ENCODE measurements at regions not wholly inside any gene's neighbourhood (a gene's known extent, or its start where the extent isn't known, plus 50 kb on each side); places are given as distances from the start of the nearest gene placed in this dataset.
A peak's percentile ranks its signal among the peaks of the same experiment; 100 is the strongest.

DNA sequence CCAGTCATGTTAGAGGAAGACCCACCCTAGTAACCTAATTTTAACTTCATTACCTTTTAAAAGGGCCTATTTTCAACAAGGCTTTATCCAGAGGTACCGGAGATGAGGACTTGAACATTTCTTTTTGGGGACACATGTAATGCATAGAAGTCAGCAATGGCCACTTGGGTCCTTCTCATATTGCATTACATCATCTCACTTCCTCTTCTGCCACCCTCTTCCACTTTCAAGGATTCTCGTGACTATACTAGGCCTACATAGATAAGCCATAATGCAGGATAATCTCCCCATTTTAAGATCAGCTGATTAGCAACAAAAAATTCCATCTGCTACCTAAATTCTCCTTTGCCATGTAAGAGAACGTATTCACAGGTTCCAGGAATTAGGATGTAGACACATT is 557.2 kb downstream of the KCTD12 start:
- no peak for FAIRE-seq

More for the DNA sequence above, 557.2 kb downstream of the KCTD12 start:
- H2BK12ac ChIP-seq (ENCODE audit: low read depth, low read length): no peak overlapping the region
- no peaks in the 10 kb centered on the region for H3K36me3 ChIP-seq (ENCODE audit: control insufficient read depth in 2 of 4, insufficient read depth in 4 of 4, low read length in 3 of 4)
- no peaks in the 10 kb centered on the region; a peak in 2 of 7 replicates for H3K27me3 ChIP-seq (replicated peaks in 1 of 4; ENCODE audit: control insufficient read depth in 3 of 4, extremely low read depth in 1 of 4, insufficient read depth in 3 of 4, low read length in 3 of 4)
- no peaks in the 10 kb centered on the region for H3K4me1 ChIP-seq (replicated peaks in 1 of 4; ENCODE audit: control insufficient read depth in 3 of 4, insufficient read depth in 4 of 4, low read length in 3 of 4)
- H3K79me1 ChIP-seq (ENCODE audit: low read depth, low read length): no peaks in the 10 kb centered on the region
- no peak overlapping the region for H2BK20ac ChIP-seq (ENCODE audit: low read length)
- no peaks in the 10 kb centered on the region; the same call in 1 of the 2 replicates for H3K23me2 ChIP-seq (ENCODE audit: low read depth, low read length)
- ChIA-PET POLR2A (ENCODE audit: partially characterized antibody) (no interaction called here), CTCF (ENCODE audit: partially characterized antibody) (no interaction called here)
- no peak overlapping the region for H4K5ac ChIP-seq (ENCODE audit: insufficient read length, low read depth, low read length)
- H3K18ac ChIP-seq (ENCODE audit: extremely low read depth, low read length): no peak overlapping the region
- H2BK15ac ChIP-seq (ENCODE audit: low read length): no peak overlapping the region
- H3K9me3 ChIP-seq (ENCODE audit: insufficient read depth in 2 of 2, low read depth in 1 of 2, low read length in 1 of 2): no peaks in the 10 kb centered on the region
- H4K91ac ChIP-seq (replicated peaks; ENCODE audit: insufficient read length, low read length): no peak overlapping the region
- no peak overlapping the region for H3K4me2 ChIP-seq (ENCODE audit: insufficient read depth in 1 of 2, low read depth in 2 of 2, low read length in 2 of 2)
- H2AK5ac ChIP-seq (ENCODE audit: low read depth, low read length): no peak overlapping the region
- 94% methylated on average over 3 of the region's 3 CpGs; no CpG with 5 or more reads in 1 of the 2 experiments for WGBS, 2 experiments (ENCODE audit: extremely low coverage in 1 of 2, insufficient coverage in 1 of 2, insufficient read length in 1 of 2, insufficient replicate concordance in 2 of 2, low coverage in 1 of 2, low lambda C conversion rate in 2 of 2, missing lambda C conversion rate in 1 of 2)
- no peak overlapping the region for H4K8ac ChIP-seq (ENCODE audit: extremely low read depth, insufficient read depth, low read length)
- H2BK5ac ChIP-seq (ENCODE audit: low read depth, low read length): no peak overlapping the region; the same call in 1 of the 2 replicates
- H3K4me3 ChIP-seq (ENCODE audit: extremely low read depth in 1 of 4, insufficient read depth in 2 of 4, low read depth in 3 of 4, low read length in 4 of 4): no peak overlapping the region
- no peak overlapping the region for H2BK120ac ChIP-seq (replicated peaks; ENCODE audit: low read depth, low read length)
- DNase-seq (ENCODE audit: low read depth in 1 of 2, low spot score in 2 of 2): no peak
- H3K9ac ChIP-seq (replicated peaks in 1 of 4; ENCODE audit: extremely low read depth in 1 of 4, low read depth in 3 of 4, low read length in 3 of 4): no peak overlapping the region
- H3K23ac ChIP-seq (ENCODE audit: insufficient read length): no peak overlapping the region
- H4K20me1 ChIP-seq (replicated peaks in 1 of 2; ENCODE audit: control insufficient read depth in 1 of 2, insufficient read depth in 2 of 2, low read length in 2 of 2): no peaks in the 10 kb centered on the region
- H3K27ac ChIP-seq (ENCODE audit: low read depth, low read length): no peak overlapping the region
- peak overlapping the region; percentile 32; the same call in 1 of the 2 replicates for H2AFZ ChIP-seq (ENCODE audit: low read length)
- no peak overlapping the region for H3K56ac ChIP-seq (replicated peaks; ENCODE audit: insufficient read length, low read depth, low read length)
- H3K79me2 ChIP-seq (ENCODE audit: control insufficient read depth in 1 of 2, insufficient read depth in 2 of 2, low read length in 2 of 2): no peaks in the 10 kb centered on the region
- TF ChIP-seq TBP (IDR thresholded peaks at IDR 0.05; ENCODE audit: low read depth, low read length): no peak
- no peak overlapping the region for H3K14ac ChIP-seq (ENCODE audit: insufficient read length)
- no peak overlapping the region for H3K4ac ChIP-seq (replicated peaks; ENCODE audit: insufficient read length, low read depth, low read length)

Measured in H1 (cell line).